Astrocyte (in vitro differentiated cells and primary cell): ENCODE measurements at regions not wholly inside any gene's neighbourhood (a gene's known extent, or its start where the extent isn't known, plus 50 kb on each side); places are given as distances from the start of the nearest gene placed in this dataset.

Source experiments
- CTCF ChIP-seq: IDR thresholded peaks from 2 replicates; pipeline ENCODE4 v1.5.1; 2011; ENCODE audit warnings: low read depth, mild to moderate bottlenecking, inconsistent platforms, low read length, moderate library complexity; ENCODE audit not compliant: insufficient read depth
- EZH2 ChIP-seq: IDR thresholded peaks from 2 replicates; pipeline ENCODE4 v1.6.1; 2012; ENCODE audit warnings: mild to moderate bottlenecking, low read length, inconsistent platforms; ENCODE audit not compliant: insufficient read depth

GRCh38 chr5:56564541-56565282, 250.6 kb upstream of the MAP3K1 start:
- TF ChIP-seq CTCF (no peak), EZH2 (no peak)
